ENCODE measurements at regions not wholly inside any gene's neighbourhood (a gene's known extent, or its start where the extent isn't known, plus 50 kb on each side); places are given as distances from the start of the nearest gene placed in this dataset.
"Not testable (repeated sequence)": the region's sequence is repeated elsewhere in the genome, so short reads cannot be mapped to it uniquely, and the experiment has no call there.

GRCh38 chr3:176190755-176191154 lies 1006.5 kb downstream of the TBL1XR1 start:
- H3K27ac Mint-ChIP-seq = no peak overlapping the region
- H3K4me1 Mint-ChIP-seq = no peaks in the 10 kb centered on the region
- no peaks in the 10 kb centered on the region for H3K27me3 Mint-ChIP-seq
- no peaks in the 10 kb centered on the region for H3K36me3 Mint-ChIP-seq
- H3K4me3 Mint-ChIP-seq = no peak overlapping the region
- DNase-seq = no peak
- peaks cover 3% of the 10 kb centered on the region for H3K9me3 Mint-ChIP-seq

GRCh38 chr3:176183181-176183580 lies 1014.1 kb downstream of the TBL1XR1 start:
- H3K4me1 Mint-ChIP-seq = no peaks in the 10 kb centered on the region
- no peaks in the 10 kb centered on the region for H3K36me3 Mint-ChIP-seq
- no peak overlapping the region for H3K4me3 Mint-ChIP-seq
- no peaks in the 10 kb centered on the region for H3K27me3 Mint-ChIP-seq
- DNase-seq = no peak
- H3K27ac Mint-ChIP-seq = no peak overlapping the region
- peaks cover 4% of the 10 kb centered on the region for H3K9me3 Mint-ChIP-seq

- Mint-ChIP-seq H3K4me3 (no peak overlapping the region), H3K27me3 (no peaks in the 10 kb centered on the region), H3K27ac (no peak overlapping the region), H3K9me3 (peaks cover 2% of the 10 kb centered on the region), H3K4me1 (no peaks in the 10 kb centered on the region), H3K36me3 (no peaks in the 10 kb centered on the region)
- DNase-seq = no peak
Measured at GRCh38 chr3:176174060-176174459, 1023.2 kb downstream of the TBL1XR1 start.

DNA sequence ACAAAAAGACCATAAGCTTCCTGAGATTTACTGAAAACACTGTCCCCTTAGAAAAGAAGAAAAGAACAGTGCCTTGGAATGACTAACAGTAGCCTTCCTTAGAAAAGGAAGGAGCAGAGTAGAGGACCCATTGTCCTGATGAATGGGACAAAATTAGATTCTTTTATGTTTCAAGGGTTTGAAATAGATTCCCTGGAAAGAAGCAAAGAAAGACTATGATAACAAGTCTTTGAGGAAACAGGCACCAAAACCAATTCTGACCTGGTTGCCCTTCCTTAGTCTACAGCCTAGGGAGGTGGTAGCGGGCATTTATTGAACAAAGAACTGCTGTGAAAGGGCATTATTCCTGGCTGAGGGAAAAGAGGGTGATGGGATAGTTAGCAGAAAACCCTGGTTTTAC lies 1024.8 kb downstream of the TBL1XR1 start:
- no peaks in the 10 kb centered on the region for H3K27me3 Mint-ChIP-seq
- no peak overlapping the region for H3K27ac Mint-ChIP-seq
- no peak overlapping the region for H3K4me3 Mint-ChIP-seq
- H3K9me3 Mint-ChIP-seq = peaks cover 2% of the 10 kb centered on the region
- H3K4me1 Mint-ChIP-seq = no peaks in the 10 kb centered on the region
- DNase-seq = no peak
- H3K36me3 Mint-ChIP-seq = no peaks in the 10 kb centered on the region

DNA sequence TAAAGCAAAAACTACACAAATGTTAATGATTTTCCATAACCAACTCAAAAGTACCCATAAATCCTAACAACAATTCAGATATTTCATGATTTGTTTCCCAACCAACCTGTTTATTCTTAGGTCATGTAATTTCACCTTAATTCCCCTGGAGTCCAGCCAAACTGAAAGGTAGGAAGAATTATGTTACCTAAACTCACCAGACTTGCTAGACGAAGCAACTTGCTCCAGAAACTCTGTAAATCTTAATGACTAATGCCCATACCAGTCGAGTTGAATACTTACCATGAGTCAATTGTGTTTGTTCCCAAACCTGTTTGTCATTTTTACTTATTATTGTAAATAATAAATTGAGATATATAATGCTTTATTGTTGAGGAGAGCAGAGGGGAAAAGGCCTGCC lies 1030.0 kb downstream of the TBL1XR1 start:
- Mint-ChIP-seq H3K36me3 (no peaks in the 10 kb centered on the region), H3K4me1 (no peaks in the 10 kb centered on the region), H3K27ac (no peak overlapping the region), H3K27me3 (no peaks in the 10 kb centered on the region), H3K9me3 (peaks cover 9% of the 10 kb centered on the region), H3K4me3 (no peak overlapping the region)
- DNase-seq = no peak

DNA sequence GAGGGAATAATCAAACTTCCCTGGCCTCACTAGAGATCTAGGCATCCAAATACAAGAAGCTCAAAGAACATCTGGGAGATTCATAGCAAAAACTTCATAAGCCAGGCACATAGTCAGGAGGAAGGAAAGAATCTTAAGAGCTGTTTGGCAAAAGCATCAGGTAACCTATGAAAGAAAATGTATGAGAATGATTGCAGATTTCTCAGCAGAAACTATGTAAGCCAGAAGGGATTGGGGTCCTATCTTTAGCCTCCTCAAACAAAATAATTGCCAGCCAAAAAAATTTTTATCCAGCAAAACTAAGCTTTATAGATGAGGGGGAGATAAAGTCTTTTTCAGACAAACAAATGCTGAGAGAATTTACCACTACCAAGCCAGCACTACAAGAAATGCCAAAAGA lies 1036.3 kb downstream of the TBL1XR1 start:
- Mint-ChIP-seq H3K4me3 (no peak overlapping the region), H3K27ac (no peak overlapping the region), H3K36me3 (no peaks in the 10 kb centered on the region), H3K9me3 (peaks cover 14% of the 10 kb centered on the region), H3K4me1 (no peaks in the 10 kb centered on the region), H3K27me3 (no peaks in the 10 kb centered on the region)
- DNase-seq = no peak

DNA sequence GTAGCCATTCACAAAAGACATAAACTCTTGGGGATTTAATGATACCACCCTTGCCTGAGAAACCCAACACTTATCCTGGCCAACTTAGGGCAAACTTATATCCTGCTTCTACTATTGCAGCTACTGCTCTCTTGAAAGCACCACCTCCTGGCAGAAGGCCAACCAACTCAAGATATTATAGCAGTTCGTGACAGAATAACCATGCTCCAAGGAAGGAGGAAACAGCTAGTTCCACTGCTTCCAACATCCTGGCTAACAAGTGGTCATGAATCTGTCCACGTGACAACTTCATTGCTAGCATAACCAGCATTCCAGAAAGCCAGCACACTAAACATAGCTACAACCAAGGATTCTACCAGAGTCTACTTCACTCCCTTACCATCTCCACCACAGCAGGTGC lies 1037.5 kb downstream of the TBL1XR1 start:
- H3K9me3 Mint-ChIP-seq = peaks cover 12% of the 10 kb centered on the region
- H3K27me3 Mint-ChIP-seq = no peaks in the 10 kb centered on the region

DNA sequence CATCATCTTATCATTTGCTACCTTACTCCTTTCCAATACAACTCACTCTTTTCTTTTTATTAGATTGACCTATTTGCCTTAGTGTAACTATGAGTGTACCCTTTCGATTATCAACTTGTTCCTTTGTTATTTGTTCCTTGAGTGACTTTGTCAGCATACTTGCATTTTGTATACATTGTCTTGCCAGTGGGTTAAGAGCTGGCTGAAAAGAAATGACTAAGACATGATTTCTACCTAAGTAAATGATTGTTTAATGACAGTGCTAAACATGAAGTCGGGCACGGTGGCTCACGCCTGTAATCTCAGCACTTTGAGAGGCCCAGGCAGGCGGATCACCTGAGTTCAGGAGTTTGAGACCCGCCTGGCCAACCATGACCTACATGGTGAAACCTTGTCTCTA lies 1042.3 kb downstream of the TBL1XR1 start:
- H3K4me3 Mint-ChIP-seq = no peak overlapping the region
- H3K9me3 Mint-ChIP-seq = peaks cover 10% of the 10 kb centered on the region
- no peaks in the 10 kb centered on the region for H3K36me3 Mint-ChIP-seq
- no peak overlapping the region for H3K27ac Mint-ChIP-seq
- no peaks in the 10 kb centered on the region for H3K27me3 Mint-ChIP-seq
- no peak for DNase-seq
- no peaks in the 10 kb centered on the region for H3K4me1 Mint-ChIP-seq

More for the DNA sequence above, 1037.5 kb downstream of the TBL1XR1 start:
- H3K27ac Mint-ChIP-seq = no peak overlapping the region
- DNase-seq = no peak
- no peaks in the 10 kb centered on the region for H3K4me1 Mint-ChIP-seq
- H3K4me3 Mint-ChIP-seq = no peak overlapping the region
- no peaks in the 10 kb centered on the region for H3K36me3 Mint-ChIP-seq

DNA sequence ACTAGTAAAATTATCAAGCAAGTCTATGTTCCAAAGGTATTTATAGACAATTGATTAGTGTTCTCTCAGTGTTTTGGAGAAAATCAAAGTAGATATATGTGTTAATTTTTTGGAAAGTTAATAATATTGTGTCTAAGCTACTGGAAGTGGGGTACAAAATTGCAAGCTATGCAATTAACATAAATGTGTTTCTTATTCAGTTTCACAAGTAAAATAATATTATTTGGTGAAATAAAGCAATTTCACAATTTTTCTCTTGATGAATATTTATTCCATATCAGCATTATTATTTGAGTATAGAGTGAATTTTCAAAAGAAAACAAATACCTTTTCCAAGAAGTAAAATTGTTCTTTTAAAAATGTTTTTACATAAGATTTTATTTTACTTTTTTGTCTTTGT lies 1047.7 kb downstream of the TBL1XR1 start:
- Mint-ChIP-seq H3K9me3 (peaks cover 2% of the 10 kb centered on the region), H3K27ac (no peak overlapping the region)

GRCh38 chr3:176147251-176147650 lies 1050.0 kb downstream of the TBL1XR1 start:
- Mint-ChIP-seq H3K27me3 (no peaks in the 10 kb centered on the region), H3K4me3 (no peak overlapping the region), H3K36me3 (no peaks in the 10 kb centered on the region), H3K27ac (no peak overlapping the region), H3K9me3 (no peaks in the 10 kb centered on the region), H3K4me1 (no peaks in the 10 kb centered on the region)
- DNase-seq = no peak

More for the DNA sequence above, 1047.7 kb downstream of the TBL1XR1 start:
- H3K4me3 Mint-ChIP-seq = no peak overlapping the region
- DNase-seq = no peak
- no peaks in the 10 kb centered on the region for H3K27me3 Mint-ChIP-seq
- no peaks in the 10 kb centered on the region for H3K36me3 Mint-ChIP-seq
- H3K4me1 Mint-ChIP-seq = no peaks in the 10 kb centered on the region

GRCh38 chr3:176141837-176142236 lies 1055.4 kb downstream of the TBL1XR1 start:
- Mint-ChIP-seq H3K4me1 (no peaks in the 10 kb centered on the region), H3K27me3 (no peaks in the 10 kb centered on the region), H3K27ac (no peak overlapping the region), H3K4me3 (no peak overlapping the region), H3K36me3 (no peaks in the 10 kb centered on the region), H3K9me3 (peaks cover 2% of the 10 kb centered on the region)
- no peak for DNase-seq

GRCh38 chr3:176120507-176120906 lies 1076.8 kb downstream of the TBL1XR1 start:
- Mint-ChIP-seq H3K9me3 (peaks cover 3% of the 10 kb centered on the region), H3K36me3 (no peaks in the 10 kb centered on the region), H3K27ac (no peak overlapping the region), H3K4me3 (no peak overlapping the region), H3K27me3 (no peaks in the 10 kb centered on the region), H3K4me1 (no peaks in the 10 kb centered on the region)
- DNase-seq = no peak

DNA sequence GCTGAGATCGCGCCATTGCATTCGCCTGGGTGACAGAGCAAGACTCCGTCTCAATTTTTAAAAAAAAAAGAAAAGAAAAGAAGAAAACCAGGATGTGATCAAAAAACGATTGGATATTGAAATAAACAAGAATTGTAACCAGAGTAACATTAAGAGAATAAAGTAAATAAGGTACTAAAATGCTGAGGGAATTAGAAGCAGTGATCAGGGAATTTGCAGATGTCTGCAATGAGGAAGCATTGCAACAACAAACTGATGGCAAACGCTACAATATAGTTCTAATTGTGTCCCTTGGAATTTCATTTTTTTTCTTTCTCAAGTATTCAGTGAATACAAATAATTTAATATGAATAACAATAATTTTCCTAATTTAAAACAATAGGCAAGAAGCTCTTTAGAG lies 1077.5 kb downstream of the TBL1XR1 start:
- peaks cover 3% of the 10 kb centered on the region for H3K9me3 Mint-ChIP-seq
- H3K4me3 Mint-ChIP-seq = no peak overlapping the region
- H3K4me1 Mint-ChIP-seq = no peaks in the 10 kb centered on the region
- no peak for DNase-seq
- no peaks in the 10 kb centered on the region for H3K36me3 Mint-ChIP-seq
- no peaks in the 10 kb centered on the region for H3K27me3 Mint-ChIP-seq
- H3K27ac Mint-ChIP-seq = no peak overlapping the region

- H3K27ac Mint-ChIP-seq = no peak overlapping the region
- no peak for DNase-seq
- no peaks in the 10 kb centered on the region for H3K27me3 Mint-ChIP-seq
- no peaks in the 10 kb centered on the region for H3K36me3 Mint-ChIP-seq
- H3K4me1 Mint-ChIP-seq = no peaks in the 10 kb centered on the region
- peaks cover 5% of the 10 kb centered on the region for H3K9me3 Mint-ChIP-seq
- no peak overlapping the region for H3K4me3 Mint-ChIP-seq
Measured at GRCh38 chr3:176106380-176106779, 1090.9 kb downstream of the TBL1XR1 start.

- DNase-seq = no peak
- H3K27ac Mint-ChIP-seq = no peak overlapping the region
- H3K4me1 Mint-ChIP-seq = no peaks in the 10 kb centered on the region
- peaks cover 9% of the 10 kb centered on the region for H3K9me3 Mint-ChIP-seq
- no peak overlapping the region for H3K4me3 Mint-ChIP-seq
- no peaks in the 10 kb centered on the region for H3K27me3 Mint-ChIP-seq
- no peaks in the 10 kb centered on the region for H3K36me3 Mint-ChIP-seq
Measured at GRCh38 chr3:176097027-176097426, 1100.3 kb downstream of the TBL1XR1 start.

GRCh38 chr3:176093892-176094291 lies 1103.4 kb downstream of the TBL1XR1 start:
- not testable (repeated sequence) for H3K4me1 Mint-ChIP-seq, H3K9me3 Mint-ChIP-seq, H3K4me3 Mint-ChIP-seq, H3K27me3 Mint-ChIP-seq, H3K27ac Mint-ChIP-seq, H3K36me3 Mint-ChIP-seq, DNase-seq

GRCh38 chr3:176090727-176091126 lies 1106.6 kb downstream of the TBL1XR1 start:
- Mint-ChIP-seq H3K27me3 (no peaks in the 10 kb centered on the region), H3K9me3 (peaks cover 9% of the 10 kb centered on the region), H3K4me3 (no peak overlapping the region), H3K27ac (no peak overlapping the region), H3K36me3 (no peaks in the 10 kb centered on the region), H3K4me1 (no peaks in the 10 kb centered on the region)
- no peak for DNase-seq

All from activated naive CD8-positive, alpha-beta T cell treated with anti-CD3 and anti-CD28 coated beads for 36 hours (primary cell).